Adrenal gland (tissue), 5 donors: ENCODE measurements at regions not wholly inside any gene's neighbourhood (a gene's known extent, or its start where the extent isn't known, plus 50 kb on each side); places are given as distances from the start of the nearest gene placed in this dataset.

ENCODE experiments used
- POLR2A ChIP-seq, 2 donors: fragments of 450-650 bp; IDR thresholded peaks; one replicate each; pipeline ENCODE4 v1.6.1; 2017; ENCODE audit warnings: antibody characterized with exemption in 2 of 2, mild to moderate bottlenecking in 2 of 2, moderate library complexity in 1 of 2
- TF ChIP-seq, protein P1 (sequence below), 6 experiments: fragments of 450-650 bp in 4 of 6; fragments of 200-600 bp in 2 of 6; sonication (generic) in 1 of 6; IDR thresholded peaks; 1 replicate in 5 of 6; 2 replicates in 1 of 6; pipeline versions ENCODE4 v1.5.1 to v1.8.0; 2016 to 2021; ENCODE audit warnings: antibody characterized with exemption in 6 of 6, mild to moderate bottlenecking in 2 of 6, moderate library complexity in 1 of 6
- donor health status: DM: no; HTN: no; CAD: no.

DNA sequence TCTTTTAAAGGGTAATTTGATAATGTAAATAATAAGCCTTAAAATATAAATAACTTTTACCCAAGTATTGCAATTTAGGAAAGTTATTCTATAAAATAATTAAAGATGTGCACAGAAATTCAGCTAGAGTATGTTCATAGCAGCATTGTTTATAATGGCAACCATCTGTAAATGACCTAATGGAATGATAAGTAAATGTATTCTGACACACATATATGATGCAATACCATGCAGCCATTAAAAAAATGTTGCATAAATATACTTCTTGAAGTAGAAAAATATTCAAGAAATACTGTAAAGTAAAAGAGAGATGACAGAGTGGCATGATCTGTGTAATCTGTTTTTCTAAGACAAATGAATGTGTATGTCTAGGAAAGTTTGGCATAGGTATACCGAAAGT lies 545.7 kb downstream of the ZEB2 start:
- TF ChIP-seq, protein P1, sequence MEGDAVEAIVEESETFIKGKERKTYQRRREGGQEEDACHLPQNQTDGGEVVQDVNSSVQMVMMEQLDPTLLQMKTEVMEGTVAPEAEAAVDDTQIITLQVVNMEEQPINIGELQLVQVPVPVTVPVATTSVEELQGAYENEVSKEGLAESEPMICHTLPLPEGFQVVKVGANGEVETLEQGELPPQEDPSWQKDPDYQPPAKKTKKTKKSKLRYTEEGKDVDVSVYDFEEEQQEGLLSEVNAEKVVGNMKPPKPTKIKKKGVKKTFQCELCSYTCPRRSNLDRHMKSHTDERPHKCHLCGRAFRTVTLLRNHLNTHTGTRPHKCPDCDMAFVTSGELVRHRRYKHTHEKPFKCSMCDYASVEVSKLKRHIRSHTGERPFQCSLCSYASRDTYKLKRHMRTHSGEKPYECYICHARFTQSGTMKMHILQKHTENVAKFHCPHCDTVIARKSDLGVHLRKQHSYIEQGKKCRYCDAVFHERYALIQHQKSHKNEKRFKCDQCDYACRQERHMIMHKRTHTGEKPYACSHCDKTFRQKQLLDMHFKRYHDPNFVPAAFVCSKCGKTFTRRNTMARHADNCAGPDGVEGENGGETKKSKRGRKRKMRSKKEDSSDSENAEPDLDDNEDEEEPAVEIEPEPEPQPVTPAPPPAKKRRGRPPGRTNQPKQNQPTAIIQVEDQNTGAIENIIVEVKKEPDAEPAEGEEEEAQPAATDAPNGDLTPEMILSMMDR (IDR thresholded peaks at IDR 0.05), result no peak
- TF ChIP-seq POLR2A (IDR thresholded peaks at IDR 0.05), result no peak
